ENCODE measurements at regions not wholly inside any gene's neighbourhood (a gene's known extent, or its start where the extent isn't known, plus 50 kb on each side); places are given as distances from the start of the nearest gene placed in this dataset.

- TF ChIP-seq CTCF (IDR thresholded peaks at IDR 0.05) (no peak), EP300 (IDR thresholded peaks at IDR 0.05; ENCODE audit: low read depth) (no peak), POLR2A (IDR thresholded peaks at IDR 0.05) (no peak), POLR2AphosphoS5 (IDR thresholded peaks at IDR 0.05) (no peak)
Measured at GRCh38 chrX:1137531-1137930, 74.9 kb downstream of the CRLF2 start.
